Right hindlimb (tissue), 1 donor: ENCODE measurements at regions not wholly inside any gene's neighbourhood (a gene's known extent, or its start where the extent isn't known, plus 50 kb on each side); places are given as distances from the start of the nearest gene placed in this dataset.
"Not testable (repeated sequence)": the region's sequence is repeated elsewhere in the genome, so short reads cannot be mapped to it uniquely, and the experiment has no call there.

Experiments used
- DNase-seq: peaks from one replicate; pipeline ENCODE4 v3.0.0-alpha.2; 2018

DNA sequence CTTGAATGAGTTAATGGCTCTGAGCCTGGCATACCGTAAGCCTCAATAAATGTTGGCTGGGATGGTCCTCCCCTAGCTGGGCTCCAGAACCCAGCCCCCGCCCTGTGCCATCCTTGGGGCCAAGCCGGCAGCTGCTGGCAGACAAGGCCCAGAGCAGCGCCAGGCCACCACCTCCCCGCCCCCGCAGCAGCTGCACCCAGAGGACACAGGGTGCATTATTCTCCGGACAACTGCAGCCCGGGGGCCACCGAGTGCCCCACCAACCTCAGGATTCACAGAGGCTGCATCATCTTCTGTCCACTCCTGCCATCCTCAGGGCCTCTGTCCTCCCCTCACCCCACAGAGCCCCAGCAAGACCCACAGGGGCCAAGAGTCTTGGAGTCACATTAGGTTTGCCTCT lies 92.7 kb downstream of the NCOR2 start:
- DNase-seq, result peak; percentile 84

DNA sequence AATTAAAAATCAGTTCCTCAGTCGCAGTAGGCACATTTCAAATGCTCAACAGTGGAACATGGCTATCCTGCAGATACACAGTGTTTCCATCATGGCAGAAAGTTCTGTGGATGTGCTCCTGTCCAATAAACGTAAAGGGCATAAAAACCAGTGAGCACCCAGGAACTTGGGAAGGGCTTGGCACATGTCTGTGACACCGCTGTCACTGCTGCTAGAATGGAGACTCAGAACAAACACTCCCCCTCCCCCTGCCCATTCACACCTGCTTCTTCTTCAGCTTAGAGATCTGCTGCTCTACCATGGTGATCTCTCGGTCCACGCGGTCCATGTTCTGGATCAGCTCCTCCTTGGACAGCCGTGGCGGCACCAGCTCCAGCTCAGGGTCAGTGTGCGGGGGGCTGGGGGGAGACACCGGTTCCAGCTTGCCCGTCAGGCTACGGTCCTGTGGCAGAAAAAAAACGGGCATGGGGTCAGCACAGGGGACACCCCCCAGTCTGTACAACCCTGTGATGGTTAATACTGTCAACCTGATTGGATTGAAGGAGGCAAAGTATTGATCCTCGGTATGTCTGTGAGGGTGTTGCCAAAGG lies 94.6 kb downstream of the NCOR2 start:
- no peak for DNase-seq

GRCh38 chr12:124471828-124472227 lies 95.6 kb downstream of the NCOR2 start:
- no peak for DNase-seq

GRCh38 chr12:124470806-124471205 lies 96.6 kb downstream of the NCOR2 start:
- DNase-seq, result no peak

GRCh38 chr12:124470139-124470538 lies 97.3 kb downstream of the NCOR2 start:
- no peak for DNase-seq

GRCh38 chr12:124469193-124469888 lies 98.1 kb downstream of the NCOR2 start:
- no peak for DNase-seq

- not testable (repeated sequence) for DNase-seq
Observed at GRCh38 chr12:124467549-124467948, 99.9 kb downstream of the NCOR2 start.

GRCh38 chr12:124466216-124467128 lies 100.9 kb downstream of the NCOR2 start:
- DNase-seq, result peak; percentile 73

- DNase-seq, result no peak
Observed at GRCh38 chr12:124465473-124465872, 101.9 kb downstream of the NCOR2 start.

- no peak for DNase-seq
Observed at GRCh38 chr12:124464830-124465229, 102.6 kb downstream of the NCOR2 start.

DNA sequence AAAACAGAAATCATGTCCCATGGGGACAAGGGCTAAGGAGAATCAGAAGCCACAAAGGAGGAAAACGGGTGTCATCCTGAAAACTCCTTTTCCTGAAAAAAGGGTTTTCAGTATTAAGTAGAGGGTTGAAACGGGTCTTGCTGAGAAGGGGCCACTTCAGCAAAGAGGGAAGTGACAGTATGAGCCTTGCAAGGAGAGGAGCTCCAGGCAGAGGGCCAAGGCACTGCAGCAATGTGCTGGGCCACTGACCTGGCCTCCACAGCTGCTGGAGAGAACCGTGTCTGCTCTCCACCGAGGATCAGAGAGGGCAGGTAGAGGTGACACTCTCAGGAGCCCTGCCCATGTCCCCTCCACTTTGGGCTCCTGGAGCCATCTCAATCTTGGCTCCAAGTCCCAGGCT lies 103.3 kb downstream of the NCOR2 start:
- no peak for DNase-seq

DNA sequence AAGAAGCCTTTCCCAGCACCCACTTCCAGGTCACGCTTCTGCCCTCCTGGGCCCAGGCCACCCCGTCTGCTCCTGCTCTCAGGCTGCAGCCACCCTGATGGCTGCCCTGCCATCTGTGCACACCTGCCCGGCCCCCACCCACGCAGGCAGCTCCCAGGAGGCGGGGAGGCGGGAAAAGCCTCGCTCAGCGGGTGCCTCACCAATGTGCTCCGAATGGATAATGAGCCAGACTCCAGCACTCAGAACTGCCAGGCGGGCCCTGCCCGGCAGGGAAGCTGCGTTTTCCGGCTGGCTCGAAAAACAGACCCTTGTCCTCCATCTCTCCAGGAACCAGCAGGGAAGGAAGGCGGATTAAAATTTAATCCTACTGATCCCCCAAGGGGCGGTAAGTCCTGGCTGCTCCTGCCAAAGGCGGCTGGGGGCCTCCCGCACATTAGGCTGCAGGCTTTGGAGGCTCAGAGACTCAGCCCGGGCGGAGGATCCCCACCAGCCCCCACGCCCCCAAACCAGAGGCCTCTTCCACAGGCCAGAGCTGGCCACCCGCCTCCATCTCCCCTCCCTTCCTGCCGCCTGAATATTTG lies 104.0 kb downstream of the NCOR2 start:
- peak; percentile 67 for DNase-seq

DNA sequence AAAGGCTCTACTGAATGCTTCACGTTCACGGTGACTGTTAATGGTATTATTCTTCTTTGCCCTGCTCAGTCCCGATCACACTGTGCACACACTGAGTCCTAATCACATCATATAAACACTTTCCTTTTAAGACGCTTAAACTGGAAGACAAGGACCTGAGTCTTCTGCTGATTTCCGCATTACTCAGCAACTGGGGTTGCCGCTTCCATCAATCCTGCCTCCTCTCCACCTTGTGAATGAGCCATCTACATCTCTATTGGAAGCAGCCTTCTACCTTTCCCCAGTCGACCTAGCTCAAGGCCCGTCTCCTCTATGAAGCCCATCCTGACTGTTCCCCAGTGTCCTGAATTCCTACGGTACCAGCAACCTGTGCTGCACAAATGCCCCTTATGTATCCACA lies 104.7 kb downstream of the NCOR2 start:
- DNase-seq, result no peak

GRCh38 chr12:124461851-124462623 lies 105.4 kb downstream of the NCOR2 start:
- no peak for DNase-seq

DNA sequence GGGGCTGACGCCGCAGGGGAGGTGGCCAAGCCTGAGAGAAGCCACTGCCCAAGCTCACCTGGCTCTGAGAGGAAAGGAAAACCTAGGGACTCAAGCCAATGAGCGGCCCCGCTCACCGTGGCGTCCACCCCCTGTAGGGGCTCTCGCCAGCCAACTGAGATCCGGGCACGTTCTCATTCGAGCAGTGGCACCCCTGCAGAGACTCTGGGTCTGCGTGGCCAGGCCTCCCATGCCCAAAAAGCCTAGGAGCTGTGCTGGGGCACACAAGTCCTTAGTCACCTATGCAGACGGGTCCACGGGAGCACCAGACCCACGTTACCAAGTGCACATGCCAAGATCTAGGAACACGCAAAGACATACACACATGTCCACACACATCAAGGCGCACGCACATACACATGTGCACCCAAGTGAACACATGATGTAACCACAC lies 106.2 kb downstream of the NCOR2 start:
- no peak for DNase-seq

DNA sequence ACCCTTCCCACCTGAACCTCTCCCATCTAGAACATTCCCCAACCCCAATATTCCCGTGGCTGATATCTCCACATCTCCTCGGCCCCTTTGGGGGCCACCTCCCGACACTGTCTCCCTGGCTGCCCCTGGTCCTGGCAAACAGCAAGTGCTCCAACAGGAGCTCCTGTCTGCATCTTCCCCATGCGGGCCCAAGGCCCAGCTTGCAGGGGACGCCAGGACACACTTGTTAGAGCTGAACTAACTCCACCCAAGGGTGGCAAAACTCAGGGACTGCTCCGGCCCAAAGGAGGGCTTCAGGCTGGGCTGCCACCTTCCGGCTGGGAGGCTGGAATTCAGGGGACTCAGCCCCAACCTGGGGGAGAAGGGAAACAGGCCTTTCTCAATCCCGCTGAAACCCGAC lies 106.6 kb downstream of the NCOR2 start:
- no peak for DNase-seq

- DNase-seq, result no peak
Observed at GRCh38 chr12:124459852-124460645, 107.4 kb downstream of the NCOR2 start.

- DNase-seq, result no peak
Observed at GRCh38 chr12:124458992-124459851, 108.2 kb downstream of the NCOR2 start.

DNA sequence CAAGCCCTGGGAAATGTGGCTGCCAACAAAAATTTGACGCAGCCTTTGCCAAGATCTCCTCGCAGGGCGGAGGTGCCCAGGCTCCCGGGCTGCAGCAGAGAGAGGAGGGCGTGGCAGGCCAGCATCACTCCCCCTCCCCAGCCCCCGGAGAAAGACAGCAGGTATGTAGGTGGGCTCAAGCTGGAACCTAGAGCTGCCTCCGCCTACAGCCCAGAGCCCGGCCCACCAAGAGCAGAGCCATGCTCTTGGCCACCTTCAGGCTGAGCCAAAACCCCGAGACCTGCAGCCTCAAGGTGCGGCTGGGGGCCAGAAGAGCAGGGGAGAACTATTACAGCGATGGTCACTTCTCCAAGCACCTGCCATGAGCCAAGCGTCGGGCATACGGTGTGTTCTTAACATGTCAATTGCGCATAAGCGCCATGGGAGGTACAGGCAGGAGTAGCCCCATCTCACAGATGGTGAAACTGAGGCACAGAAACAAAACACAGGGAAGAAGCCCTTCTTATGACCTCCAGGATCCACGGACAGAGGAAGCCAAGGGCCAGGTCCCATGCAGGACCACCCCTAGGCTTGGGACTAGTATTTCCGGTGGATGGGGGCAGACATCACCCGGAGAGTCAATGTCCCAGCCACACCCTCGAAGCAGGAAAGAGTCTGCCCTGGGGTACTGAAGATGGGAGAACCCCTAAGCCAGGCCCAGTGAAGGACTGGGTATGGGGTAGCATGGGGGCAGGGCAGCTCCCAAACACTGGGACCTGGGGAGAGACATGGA lies 109.0 kb downstream of the NCOR2 start:
- DNase-seq, result no peak
